WTC11 (cell line): ENCODE measurements at regions not wholly inside any gene's neighbourhood (a gene's known extent, or its start where the extent isn't known, plus 50 kb on each side); places are given as distances from the start of the nearest gene placed in this dataset.

Experiments
- CTCF ChIP-seq: fragments of 200-600 bp; IDR thresholded peaks from 2 replicates; pipeline ENCODE4 v1.8.0; 2022; ENCODE audit warnings: antibody characterized with exemption
- SP1 ChIP-seq: sonication (generic); formaldehyde crosslinking; conservative IDR thresholded peaks from 2 replicates; pipeline ENCODE4 v1.8.1; 2022; ENCODE audit warnings: missing genetic modification reagents
- TP53 ChIP-seq: sonication (generic); formaldehyde crosslinking; IDR thresholded peaks from 2 replicates; pipeline ENCODE4 v1.8.1; 2023; ENCODE audit warnings: mild to moderate bottlenecking, missing genetic modification reagents

- TF ChIP-seq CTCF (no peak), SP1 (CRISPR knock-in tag) (no peak), TP53 (no peak)
Measured at GRCh38 chr15:70382009-70382749, 284.5 kb upstream of the TLE3 start.
